Fibroblast of peridontal ligament (primary cell): ENCODE measurements at regions not wholly inside any gene's neighbourhood (a gene's known extent, or its start where the extent isn't known, plus 50 kb on each side); places are given as distances from the start of the nearest gene placed in this dataset.
A peak's percentile ranks its signal among the peaks of the same experiment; 100 is the strongest.
"Not testable (repeated sequence)": the region's sequence is repeated elsewhere in the genome, so short reads cannot be mapped to it uniquely, and the experiment has no call there.

Experiments used
- DNase-seq: peaks from one replicate; pipeline ENCODE4 v3.0.0-alpha.2; 2010; ENCODE audit errors: extremely low read depth

- no peak for DNase-seq
Measured at GRCh38 chr14:23751616-23752015, 115.5 kb downstream of the DHRS2 start.

GRCh38 chr14:23763394-23763793 lies 127.2 kb downstream of the DHRS2 start:
- no peak for DNase-seq

- DNase-seq, result no peak
Measured at GRCh38 chr14:23766737-23767401, 130.7 kb downstream of the DHRS2 start.

- not testable (repeated sequence) for DNase-seq
Measured at GRCh38 chr14:23769221-23769728, 133.1 kb downstream of the DHRS2 start.

GRCh38 chr14:23773981-23774380 lies 137.8 kb downstream of the DHRS2 start:
- no peak for DNase-seq

- no peak for DNase-seq
Measured at GRCh38 chr14:23776296-23776695, 140.1 kb downstream of the DHRS2 start.

GRCh38 chr14:23785208-23785607 lies 149.0 kb downstream of the DHRS2 start:
- no peak for DNase-seq

GRCh38 chr14:23787436-23787835 lies 151.3 kb downstream of the DHRS2 start:
- no peak for DNase-seq

- DNase-seq, result no peak
Measured at GRCh38 chr14:23789696-23790095, 153.5 kb downstream of the DHRS2 start.

GRCh38 chr14:23793532-23793931 lies 157.4 kb downstream of the DHRS2 start:
- no peak for DNase-seq

GRCh38 chr14:23800811-23801210 lies 152.8 kb upstream of the DHRS4 start:
- DNase-seq, result no peak

GRCh38 chr14:23801766-23802165 lies 151.8 kb upstream of the DHRS4 start:
- no peak for DNase-seq

- DNase-seq, result no peak
Measured at GRCh38 chr14:23804817-23805216, 148.8 kb upstream of the DHRS4 start.

- DNase-seq, result no peak
Measured at GRCh38 chr14:23805761-23806160, 147.8 kb upstream of the DHRS4 start.

GRCh38 chr14:23814527-23815256 lies 138.9 kb upstream of the DHRS4 start:
- no peak for DNase-seq

- DNase-seq, result no peak
Measured at GRCh38 chr14:23816371-23816770, 137.2 kb upstream of the DHRS4 start.

GRCh38 chr14:23817164-23817767 lies 136.3 kb upstream of the DHRS4 start:
- DNase-seq, result no peak

GRCh38 chr14:23827100-23827892 lies 126.3 kb upstream of the DHRS4 start:
- DNase-seq, result no peak

- no peak for DNase-seq
Measured at GRCh38 chr14:23828001-23828400, 125.6 kb upstream of the DHRS4 start.

- no peak for DNase-seq
Measured at GRCh38 chr14:23828616-23829015, 125.0 kb upstream of the DHRS4 start.

GRCh38 chr14:23829736-23830471 lies 123.7 kb upstream of the DHRS4 start:
- DNase-seq, result peak; percentile 87
